B cell (primary cell): ENCODE measurements at regions not wholly inside any gene's neighbourhood (a gene's known extent, or its start where the extent isn't known, plus 50 kb on each side); places are given as distances from the start of the nearest gene placed in this dataset.

Experiments used
- ATAC-seq: fragments of 200-7000 bp; cut with Tn5 transposase; one replicate; pipeline ENCODE4 v1.10.0; 2021; ENCODE audit warnings: low read depth, mild to moderate bottlenecking, moderate number of reproducible peaks, moderate library complexity
- CTCF ChIA-PET: fragments of 350-600 bp; sonication (Branson Sonifier 250); formaldehyde crosslinking; loops from one replicate; lab custom pipeline; 2021; ENCODE audit warnings: antibody characterized with exemption, inconsistent platforms; lab: Charles Lee
- POLR2A ChIA-PET: fragments of 350-600 bp; sonication (Branson Sonifier 250); formaldehyde crosslinking; loops from one replicate; lab custom pipeline; 2021; ENCODE audit warnings: antibody characterized with exemption; lab: Charles Lee
- DNase-seq: peaks from one replicate; pipeline ENCODE4 v3.0.0; 2013
- H2AFZ ChIP-seq: 2 replicates; pipeline ENCODE4 v1.6.1; 2012; ENCODE audit warnings: mild to moderate bottlenecking, low read depth, low read length; ENCODE audit not compliant: insufficient read depth, poor library complexity, severe bottlenecking
- H3K27ac ChIP-seq, 2 donors: 1 replicate in 1 of 2; 2 replicates in 1 of 2; pipeline ENCODE4 v1.5.1; 2012 to 2013; ENCODE audit warnings: low read length in 2 of 2, mild to moderate bottlenecking in 2 of 2, moderate library complexity in 1 of 2
- H3K27me3 ChIP-seq, 4 experiments: fragments of 200-600 bp in 1 of 4; sonication (generic) in 1 of 4; replicated peaks in 1 of 4; 1 replicate in 2 of 4; 2 replicates in 2 of 4; pipeline versions ENCODE4 v1.6.1 to v1.7.0; 2013 to 2016; ENCODE audit warnings: low read length in 3 of 4, mild to moderate bottlenecking in 2 of 4, mixed read lengths in 1 of 4, moderate library complexity in 1 of 4; ENCODE audit not compliant: insufficient read depth in 4 of 4, control insufficient read depth in 3 of 4; ENCODE audit errors: control extremely low read depth in 1 of 4
- H3K36me3 ChIP-seq, 2 experiments: replicated peaks in 1 of 2; 1 replicate in 1 of 2; 2 replicates in 1 of 2; pipeline versions ENCODE4 v1.6.1 to v1.7.1; 2013; ENCODE audit warnings: low read length in 1 of 2; ENCODE audit not compliant: insufficient read depth in 2 of 2, control insufficient read depth in 1 of 2; ENCODE audit errors: control extremely low read depth in 1 of 2, extremely low read depth in 1 of 2
- H3K4me1 ChIP-seq, 2 donors: fragments of 200-600 bp in 1 of 2; sonication (generic) in 1 of 2; 1 replicate in 1 of 2; 2 replicates in 1 of 2; pipeline versions ENCODE4 v1.5.1 to v1.6.1; 2013 to 2017; ENCODE audit warnings: low read length in 2 of 2; ENCODE audit not compliant: control insufficient read depth in 2 of 2, insufficient read depth in 2 of 2
- H3K4me2 ChIP-seq: replicated peaks from 2 replicates; pipeline ENCODE3; 2012; ENCODE audit warnings: mild to moderate bottlenecking, low read depth, low read length; ENCODE audit not compliant: poor library complexity, severe bottlenecking
- H3K4me3 ChIP-seq, 5 experiments: fragments of 200-600 bp in 1 of 5; sonication (generic) in 1 of 5; 1 replicate in 3 of 5; 2 replicates in 2 of 5; pipeline versions ENCODE4 v1.5.1 to v1.7.0; 2011 to 2016; ENCODE audit warnings: low read length in 4 of 5, mild to moderate bottlenecking in 4 of 5, low read depth in 2 of 5, control low read depth in 1 of 5, moderate library complexity in 1 of 5; ENCODE audit not compliant: insufficient read depth in 1 of 5; ENCODE audit errors: control extremely low read depth in 1 of 5, extremely low read depth in 1 of 5
- H3K79me2 ChIP-seq: fragments of 200-600 bp; sonication (generic); one replicate; pipeline ENCODE4 v1.6.0; 2016; ENCODE audit warnings: low read length; ENCODE audit not compliant: control insufficient read depth, insufficient read depth
- H3K9ac ChIP-seq: fragments of 200-600 bp; sonication (generic); 2 replicates; pipeline ENCODE4 v1.6.1; 2017; ENCODE audit warnings: mild to moderate bottlenecking, low read length, moderate library complexity
- H3K9me3 ChIP-seq, 3 donors: one replicate each; pipeline versions ENCODE4 v1.6.1 to v1.7.1; 2013; ENCODE audit warnings: low read length in 2 of 3; ENCODE audit not compliant: control insufficient read depth in 2 of 3, insufficient read depth in 1 of 3; ENCODE audit errors: control extremely low read depth in 1 of 3
- H4K20me1 ChIP-seq: 2 replicates; pipeline ENCODE4 v1.6.0; 2012; ENCODE audit warnings: mild to moderate bottlenecking, low read length; ENCODE audit not compliant: insufficient read depth, control insufficient read depth, poor library complexity, severe bottlenecking
- H3K27ac Mint-ChIP-seq: one replicate; pipeline ENCODE4 v1.8.0; 2021; ENCODE audit warnings: mixed read lengths
- H3K27me3 Mint-ChIP-seq: one replicate; pipeline ENCODE4 v1.8.0; 2021; ENCODE audit warnings: mixed read lengths
- H3K4me1 Mint-ChIP-seq: one replicate; pipeline ENCODE4 v1.8.0; 2021; ENCODE audit warnings: mixed read lengths
- H3K4me3 Mint-ChIP-seq: one replicate; pipeline ENCODE4 v1.8.0; 2021; ENCODE audit warnings: mixed read lengths
- H3K9me3 Mint-ChIP-seq: one replicate; pipeline ENCODE4 v1.8.0; 2022; ENCODE audit warnings: mixed read lengths; ENCODE audit not compliant: insufficient read depth
- EZH2 ChIP-seq: IDR thresholded peaks from 2 replicates; pipeline ENCODE4 v1.6.1; 2012; ENCODE audit warnings: borderline replicate concordance, low read depth, mild to moderate bottlenecking, moderate library complexity, low read length; ENCODE audit not compliant: insufficient read depth, poor library complexity, severe bottlenecking
- WGBS: methylation state at CpG from one replicate; pipeline ENCODE4 v1.1.5; 2013; ENCODE audit warnings: missing lambda C conversion rate; ENCODE audit not compliant: insufficient coverage; 5-methylcytosine and 5-hydroxymethylcytosine counted together
- intact Hi-C: fragments of 100-400 bp; cut with micrococcal nuclease; formaldehyde crosslinking; loops from one replicate; pipeline ENCODE4 v1.10.0; 2022
- TF ChIP-seq, protein P1 (sequence below): fragments of 200-600 bp; IDR thresholded peaks from one replicate; pipeline ENCODE4 v1.8.0; 2022; ENCODE audit warnings: antibody characterized with exemption, mild to moderate bottlenecking

DNA sequence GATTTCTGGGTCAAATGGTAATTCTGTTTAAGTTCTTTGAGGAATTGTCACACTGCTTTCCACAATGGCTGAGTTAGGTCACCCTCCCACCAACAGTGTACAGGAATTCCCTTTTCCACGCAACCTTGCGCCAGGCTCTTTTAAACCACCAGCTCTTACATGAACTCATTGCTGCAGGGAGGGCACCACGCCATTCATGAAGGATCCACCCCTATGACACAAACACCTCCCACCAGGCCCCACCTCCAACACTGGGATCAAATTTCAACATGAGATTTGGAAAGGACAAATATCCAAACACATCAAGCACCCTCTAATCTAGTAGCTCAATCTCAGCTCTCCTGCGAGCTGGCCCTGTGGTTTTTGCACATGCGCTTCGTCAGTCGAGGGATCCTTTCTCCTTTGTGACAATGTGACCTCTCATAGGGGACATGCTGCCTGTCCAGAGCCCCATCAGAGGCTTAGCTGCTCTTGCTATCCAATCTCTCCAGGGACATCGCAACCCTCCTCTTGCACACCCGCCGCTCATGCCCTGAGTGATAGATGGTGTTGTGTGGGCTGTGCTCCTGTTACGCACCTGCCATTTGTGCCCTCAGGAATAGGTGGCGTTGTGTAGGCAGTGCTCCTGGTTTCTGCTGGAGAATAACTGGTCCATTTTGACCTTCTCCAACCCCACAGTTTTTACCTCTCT, 328.0 kb downstream of the UQCRFS1 start:
- no peaks in the 10 kb centered on the region for H3K9me3 Mint-ChIP-seq
- DNase-seq (no peak), ATAC-seq (no peak)
- H3K4me1 Mint-ChIP-seq = peaks cover 3% of the 10 kb centered on the region
- H3K4me2 ChIP-seq = no peak overlapping the region
- no peak overlapping the region for H3K27ac Mint-ChIP-seq
- no peak overlapping the region for H3K4me3 Mint-ChIP-seq
- H3K36me3 ChIP-seq = no peaks in the 10 kb centered on the region
- no peak overlapping the region for H3K27ac ChIP-seq
- no peaks in the 10 kb centered on the region for H3K4me1 ChIP-seq
- TF ChIP-seq EZH2 = no peak
- TF ChIP-seq, protein P1, sequence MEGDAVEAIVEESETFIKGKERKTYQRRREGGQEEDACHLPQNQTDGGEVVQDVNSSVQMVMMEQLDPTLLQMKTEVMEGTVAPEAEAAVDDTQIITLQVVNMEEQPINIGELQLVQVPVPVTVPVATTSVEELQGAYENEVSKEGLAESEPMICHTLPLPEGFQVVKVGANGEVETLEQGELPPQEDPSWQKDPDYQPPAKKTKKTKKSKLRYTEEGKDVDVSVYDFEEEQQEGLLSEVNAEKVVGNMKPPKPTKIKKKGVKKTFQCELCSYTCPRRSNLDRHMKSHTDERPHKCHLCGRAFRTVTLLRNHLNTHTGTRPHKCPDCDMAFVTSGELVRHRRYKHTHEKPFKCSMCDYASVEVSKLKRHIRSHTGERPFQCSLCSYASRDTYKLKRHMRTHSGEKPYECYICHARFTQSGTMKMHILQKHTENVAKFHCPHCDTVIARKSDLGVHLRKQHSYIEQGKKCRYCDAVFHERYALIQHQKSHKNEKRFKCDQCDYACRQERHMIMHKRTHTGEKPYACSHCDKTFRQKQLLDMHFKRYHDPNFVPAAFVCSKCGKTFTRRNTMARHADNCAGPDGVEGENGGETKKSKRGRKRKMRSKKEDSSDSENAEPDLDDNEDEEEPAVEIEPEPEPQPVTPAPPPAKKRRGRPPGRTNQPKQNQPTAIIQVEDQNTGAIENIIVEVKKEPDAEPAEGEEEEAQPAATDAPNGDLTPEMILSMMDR = no peak
- H4K20me1 ChIP-seq = no peaks in the 10 kb centered on the region
- ChIA-PET POLR2A (no interaction called here), CTCF (no interaction called here)
- H3K79me2 ChIP-seq = no peaks in the 10 kb centered on the region
- intact Hi-C loops = no loop called here
- peaks cover 4% of the 10 kb centered on the region for H3K27me3 Mint-ChIP-seq
- H2AFZ ChIP-seq = no peak overlapping the region
- H3K9me3 ChIP-seq = peaks cover 0 to 34% (median 0%) of the 10 kb centered on the region in 3 donors
- H3K9ac ChIP-seq = no peak overlapping the region
- peaks cover 0 to 4% (median 0%) of the 10 kb centered on the region in 4 experiments for H3K27me3 ChIP-seq
- WGBS = 63% methylated on average over 8 of the region's 12 CpGs
- H3K4me3 ChIP-seq = no peak overlapping the region

DNA sequence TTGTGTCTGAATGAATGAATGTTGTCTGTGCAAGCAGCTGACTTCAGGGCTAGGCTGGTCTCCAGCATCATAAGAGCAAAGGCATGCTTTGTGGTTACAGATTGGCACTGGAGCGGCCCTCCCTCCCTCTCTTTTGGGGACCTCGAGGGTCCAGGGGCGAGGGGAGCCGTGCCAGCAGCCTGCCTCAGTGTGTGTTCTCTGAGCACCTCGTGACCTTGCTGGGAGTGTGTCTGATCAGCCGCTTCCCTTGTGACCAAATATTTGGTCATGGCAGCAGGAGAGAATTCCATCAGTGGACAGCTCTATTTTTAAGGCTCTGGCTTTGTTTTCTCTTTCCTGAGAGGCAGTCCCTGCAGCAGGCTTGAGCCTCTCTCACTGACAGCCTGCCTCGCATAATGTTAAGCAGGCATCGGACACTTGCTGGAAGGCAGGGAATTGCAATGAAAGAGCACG, 329.7 kb downstream of the UQCRFS1 start:
- TF ChIP-seq, protein P1 = no peak
- TF ChIP-seq EZH2 = no peak
- H3K4me1 Mint-ChIP-seq = peaks cover 3% of the 10 kb centered on the region
- CTCF ChIA-PET = no interaction called here
- H3K27me3 Mint-ChIP-seq = no peaks in the 10 kb centered on the region
- H3K36me3 ChIP-seq = no peaks in the 10 kb centered on the region
- peaks cover 0 to 3% (median 0%) of the 10 kb centered on the region in 4 experiments for H3K27me3 ChIP-seq
- H3K4me1 ChIP-seq = no peaks in the 10 kb centered on the region
- 55% methylated on average over 9 of the region's 9 CpGs for WGBS
- H3K27ac Mint-ChIP-seq = no peak overlapping the region
- intact Hi-C loops = no loop called here
- H3K9me3 ChIP-seq = peaks cover 0 to 24% (median 0%) of the 10 kb centered on the region in 3 donors
- H3K4me2 ChIP-seq = no peak overlapping the region
- H3K9ac ChIP-seq = no peak overlapping the region
- DNase-seq (no peak), ATAC-seq (no peak)
- no peaks in the 10 kb centered on the region for H4K20me1 ChIP-seq
- H2AFZ ChIP-seq = no peak overlapping the region
- no peak overlapping the region for H3K4me3 Mint-ChIP-seq
- no peaks in the 10 kb centered on the region for H3K79me2 ChIP-seq
- POLR2A ChIA-PET = no interaction called here
- H3K4me3 ChIP-seq = no peak overlapping the region
- H3K9me3 Mint-ChIP-seq = no peaks in the 10 kb centered on the region
- no peak overlapping the region for H3K27ac ChIP-seq
